Psoas muscle (tissue), 7 donors: ENCODE measurements at regions not wholly inside any gene's neighbourhood (a gene's known extent, or its start where the extent isn't known, plus 50 kb on each side); places are given as distances from the start of the nearest gene placed in this dataset.

Experiments
- ATAC-seq, 4 donors: fragments of 200-7000 bp; cut with Tn5 transposase; one replicate each; pipeline ENCODE4 v1.9.1; 2020; ENCODE audit warnings: moderate library complexity in 3 of 4, mild to moderate bottlenecking in 2 of 4
- DNase-seq, 2 donors: peaks; one replicate each; pipeline ENCODE4 v3.0.0-alpha.2; 2020
- H3K27ac ChIP-seq: fragments of 200-600 bp; one replicate; pipeline ENCODE4 v1.8.0; 2022
- H3K27me3 ChIP-seq, 3 donors: fragments of 200-600 bp in 1 of 3; one replicate each; pipeline versions ENCODE4 v1.6.1 to v1.8.0; 2013 to 2022; ENCODE audit warnings: low read length in 2 of 3, mild to moderate bottlenecking in 2 of 3, moderate library complexity in 1 of 3; ENCODE audit not compliant: insufficient read depth in 3 of 3
- H3K36me3 ChIP-seq, 2 donors: fragments of 200-600 bp in 1 of 2; one replicate each; pipeline versions ENCODE4 v1.6.1 to v1.8.0; 2013 to 2022; ENCODE audit warnings: low read depth in 1 of 2, mild to moderate bottlenecking in 1 of 2, moderate library complexity in 1 of 2; ENCODE audit not compliant: insufficient read depth in 1 of 2
- H3K4me1 ChIP-seq: fragments of 200-600 bp; one replicate; pipeline ENCODE4 v1.8.0; 2022
- H3K4me3 ChIP-seq: fragments of 200-600 bp; one replicate; pipeline ENCODE4 v1.8.0; 2022; ENCODE audit warnings: mild to moderate bottlenecking
- H3K9me3 ChIP-seq: fragments of 200-600 bp; one replicate; pipeline ENCODE4 v1.8.0; 2022
- WGBS, 3 donors: extraction: QIAGEN DNeasy Blood & Tissue Kit; methylation state at CpG; one replicate each; pipeline versions ENCODE4 v1.1.6 to v1.1.7; 2013; 5-methylcytosine and 5-hydroxymethylcytosine counted together
- intact Hi-C, 2 donors: fragments of 100-400 bp; cut with DNase I; formaldehyde crosslinking; loops; one replicate each; pipeline versions ENCODE4 v1.11.0 to v1.14.2; 2022
- TF ChIP-seq, protein P1 (sequence below): fragments of 200-600 bp; IDR thresholded peaks from one replicate; pipeline ENCODE4 v1.8.0; 2022; ENCODE audit warnings: antibody characterized with exemption
- donor health status: healthy with polysubstance abuse.
- donor health status: DM: no; HTN: no; CAD: no; lungs with moderate emphysema.
- donor health status: Bipolar disorder and iron deficiency.
- donor health status: healthy.
- donor health status: DM: yes; HTN: yes; CAD: no.
- donor health status: DM: no; HTN: no; CAD: no.
- donor health status: DM: yes; HTN: yes; CAD: no.

DNA sequence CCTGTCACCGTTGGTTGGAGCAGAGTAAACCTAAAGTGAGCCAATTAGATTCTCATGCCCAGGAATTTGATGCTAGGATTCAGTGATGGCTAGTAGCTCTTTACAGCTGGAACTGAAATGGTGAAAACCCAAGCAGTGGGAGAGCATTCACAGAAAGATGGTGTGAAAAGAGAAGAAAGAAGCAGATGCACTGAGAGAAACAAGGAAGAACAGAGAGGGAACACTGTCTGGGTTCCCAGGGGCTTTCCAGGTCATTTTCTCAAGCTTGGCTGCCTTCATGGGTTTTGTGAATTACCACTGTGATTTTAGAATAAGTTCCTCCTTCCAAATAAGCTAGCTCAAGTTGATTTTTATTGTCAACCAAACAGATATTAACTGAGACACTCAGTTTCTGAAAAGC is 104.1 kb upstream of the AKIRIN2 start:
- Histone ChIP-seq H3K9me3 (no peaks in the 10 kb centered on the region), H3K4me3 (no peak overlapping the region), H3K36me3 (no peaks in the 10 kb centered on the region), H3K27me3 (no peaks in the 10 kb centered on the region), H3K4me1 (no peaks in the 10 kb centered on the region), H3K27ac (no peak overlapping the region)
- TF ChIP-seq, protein P1, sequence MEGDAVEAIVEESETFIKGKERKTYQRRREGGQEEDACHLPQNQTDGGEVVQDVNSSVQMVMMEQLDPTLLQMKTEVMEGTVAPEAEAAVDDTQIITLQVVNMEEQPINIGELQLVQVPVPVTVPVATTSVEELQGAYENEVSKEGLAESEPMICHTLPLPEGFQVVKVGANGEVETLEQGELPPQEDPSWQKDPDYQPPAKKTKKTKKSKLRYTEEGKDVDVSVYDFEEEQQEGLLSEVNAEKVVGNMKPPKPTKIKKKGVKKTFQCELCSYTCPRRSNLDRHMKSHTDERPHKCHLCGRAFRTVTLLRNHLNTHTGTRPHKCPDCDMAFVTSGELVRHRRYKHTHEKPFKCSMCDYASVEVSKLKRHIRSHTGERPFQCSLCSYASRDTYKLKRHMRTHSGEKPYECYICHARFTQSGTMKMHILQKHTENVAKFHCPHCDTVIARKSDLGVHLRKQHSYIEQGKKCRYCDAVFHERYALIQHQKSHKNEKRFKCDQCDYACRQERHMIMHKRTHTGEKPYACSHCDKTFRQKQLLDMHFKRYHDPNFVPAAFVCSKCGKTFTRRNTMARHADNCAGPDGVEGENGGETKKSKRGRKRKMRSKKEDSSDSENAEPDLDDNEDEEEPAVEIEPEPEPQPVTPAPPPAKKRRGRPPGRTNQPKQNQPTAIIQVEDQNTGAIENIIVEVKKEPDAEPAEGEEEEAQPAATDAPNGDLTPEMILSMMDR: no peak
- ATAC-seq (no peak), DNase-seq (no peak)
- intact Hi-C loops: no loop called here
- WGBS, 3 donors: 10 to 35% (median 21%) methylated on average over 1 of the region's 1 CpG

DNA sequence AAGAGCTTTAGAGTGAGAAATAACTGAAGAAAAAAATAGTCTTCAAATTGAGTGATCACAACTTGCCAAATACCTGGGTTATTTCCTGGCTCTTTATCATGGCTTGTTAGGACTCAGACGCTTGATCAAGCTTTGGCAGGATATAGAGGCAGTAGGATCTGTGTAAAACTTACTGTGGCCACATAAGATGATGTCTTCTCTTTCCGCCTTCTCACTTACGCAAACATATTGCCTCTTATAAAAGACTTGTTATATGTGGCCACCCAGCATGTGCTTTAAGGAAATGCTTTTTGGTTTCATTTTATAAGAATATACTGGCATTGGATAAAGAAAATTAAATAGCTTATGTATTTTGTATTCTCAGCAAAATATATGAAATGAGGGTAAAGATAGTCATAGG is 101.8 kb upstream of the AKIRIN2 start:
- Histone ChIP-seq H3K4me3 (no peak overlapping the region), H3K4me1 (no peaks in the 10 kb centered on the region), H3K27ac (no peak overlapping the region), H3K36me3 (no peaks in the 10 kb centered on the region), H3K27me3 (no peaks in the 10 kb centered on the region), H3K9me3 (no peaks in the 10 kb centered on the region)
- ATAC-seq: no peak
- TF ChIP-seq, protein P1: no peak
- 76 to 86% (median 80%) methylated on average over 3 of the region's 3 CpGs for WGBS, 3 donors
- intact Hi-C loops: no loop called here
- no peak for DNase-seq

DNA sequence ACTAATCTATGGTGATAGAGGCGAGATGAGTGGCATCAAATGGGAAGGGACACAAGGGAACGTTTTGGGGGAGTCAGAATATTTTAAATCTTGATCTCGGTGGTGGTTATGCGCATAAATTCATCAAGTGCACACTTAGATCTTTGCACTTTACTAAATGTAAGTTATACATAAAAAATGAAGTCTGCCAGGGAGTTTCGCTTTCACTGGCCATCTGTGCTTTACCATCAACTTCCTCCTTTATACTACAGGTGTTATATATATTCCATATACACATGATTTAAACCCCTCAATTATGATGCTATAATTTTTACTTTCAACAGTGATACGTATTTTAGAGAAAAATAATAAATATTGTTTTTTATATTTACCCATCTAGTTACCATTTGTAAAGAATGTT is 97.6 kb upstream of the AKIRIN2 start:
- Histone ChIP-seq H3K4me1 (no peaks in the 10 kb centered on the region), H3K27ac (no peak overlapping the region), H3K27me3 (no peaks in the 10 kb centered on the region), H3K9me3 (no peaks in the 10 kb centered on the region), H3K36me3 (no peaks in the 10 kb centered on the region), H3K4me3 (no peak overlapping the region)
- ATAC-seq (no peak), DNase-seq (no peak)
- intact Hi-C loops: loop anchor here (5.0 kb wide), 2 partner anchors 57 to 67 kb away; no protein-coding TSS in a partner anchor
- TF ChIP-seq, protein P1: no peak
- WGBS, 3 donors: 78 to 87% (median 82%) methylated on average over 6 of the region's 6 CpGs

DNA sequence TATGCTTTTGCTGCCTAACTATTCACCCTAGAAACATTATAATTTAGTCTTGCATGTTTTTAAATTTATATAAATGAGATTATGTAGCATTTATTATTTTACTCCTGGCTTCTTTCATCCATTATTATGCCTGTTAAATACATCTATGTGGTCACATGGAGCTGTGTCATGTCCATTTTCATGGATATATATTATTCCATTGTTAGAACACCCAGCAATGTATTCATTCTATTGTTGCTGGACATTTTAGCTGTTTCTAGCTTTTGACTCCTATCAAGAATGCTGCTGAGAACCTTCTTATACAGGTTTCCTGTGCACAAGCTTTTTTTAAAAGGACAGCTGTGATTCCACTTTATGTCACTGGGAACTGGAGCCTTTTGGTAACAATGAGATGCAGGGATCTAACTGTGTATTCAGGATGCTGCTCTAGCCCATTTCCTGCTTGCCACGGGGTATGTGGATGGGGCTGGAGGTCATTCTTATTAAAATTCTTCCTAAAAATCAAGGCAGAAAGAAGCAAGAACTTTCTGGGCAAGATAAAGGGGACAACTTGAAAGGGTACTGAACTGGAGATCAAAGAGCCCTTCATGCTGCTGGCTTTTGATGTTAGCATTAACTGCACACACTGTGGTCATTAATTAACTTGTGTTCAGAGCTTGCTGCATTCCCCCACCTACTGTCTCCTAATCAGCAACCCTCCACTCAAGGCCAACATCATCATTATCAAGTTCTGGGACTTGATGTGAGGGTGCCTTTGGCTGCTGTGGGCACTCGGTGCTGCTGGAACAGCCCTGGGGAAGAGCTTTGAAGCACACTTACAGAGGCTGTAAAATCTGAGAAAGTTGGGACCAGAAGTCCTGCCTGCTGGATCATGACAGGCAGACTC is 96.6 kb upstream of the AKIRIN2 start:
- ATAC-seq (no peak), DNase-seq (no peak)
- WGBS, 3 donors: 12 to 26% (median 21%) methylated on average over 2 of the region's 2 CpGs
- Histone ChIP-seq H3K4me1 (no peaks in the 10 kb centered on the region), H3K27ac (no peak overlapping the region), H3K27me3 (no peaks in the 10 kb centered on the region), H3K4me3 (no peak overlapping the region), H3K9me3 (no peaks in the 10 kb centered on the region), H3K36me3 (no peaks in the 10 kb centered on the region)
- TF ChIP-seq, protein P1: no peak
- intact Hi-C loops: loop anchor here (5.0 kb wide), 2 partner anchors 56 to 66 kb away; no protein-coding TSS in a partner anchor
